IPS-18a (cell line): ENCODE measurements at regions not wholly inside any gene's neighbourhood (a gene's known extent, or its start where the extent isn't known, plus 50 kb on each side); places are given as distances from the start of the nearest gene placed in this dataset.

ENCODE experiments used
- H3K27ac ChIP-seq: one replicate; pipeline ENCODE4 v1.5.1; 2013; ENCODE audit warnings: low read length
- H3K27me3 ChIP-seq: one replicate; pipeline ENCODE4 v1.6.1; 2013; ENCODE audit warnings: mild to moderate bottlenecking, low read length; ENCODE audit not compliant: control insufficient read depth, insufficient read depth
- H3K36me3 ChIP-seq: one replicate; pipeline ENCODE4 v1.6.1; 2013; ENCODE audit warnings: low read depth, low read length; ENCODE audit not compliant: control insufficient read depth
- H3K4me1 ChIP-seq: one replicate; pipeline ENCODE4 v1.6.1; 2013; ENCODE audit warnings: low read depth, low read length; ENCODE audit not compliant: control insufficient read depth
- H3K4me3 ChIP-seq: one replicate; pipeline ENCODE4 v1.5.1; 2013; ENCODE audit warnings: low read length
- H3K9ac ChIP-seq: one replicate; pipeline ENCODE4 v1.6.1; 2013; ENCODE audit warnings: mild to moderate bottlenecking, low read length, moderate library complexity
- H3K9me3 ChIP-seq: one replicate; pipeline ENCODE4 v1.6.1; 2013; ENCODE audit warnings: low read depth, low read length; ENCODE audit not compliant: control insufficient read depth

DNA sequence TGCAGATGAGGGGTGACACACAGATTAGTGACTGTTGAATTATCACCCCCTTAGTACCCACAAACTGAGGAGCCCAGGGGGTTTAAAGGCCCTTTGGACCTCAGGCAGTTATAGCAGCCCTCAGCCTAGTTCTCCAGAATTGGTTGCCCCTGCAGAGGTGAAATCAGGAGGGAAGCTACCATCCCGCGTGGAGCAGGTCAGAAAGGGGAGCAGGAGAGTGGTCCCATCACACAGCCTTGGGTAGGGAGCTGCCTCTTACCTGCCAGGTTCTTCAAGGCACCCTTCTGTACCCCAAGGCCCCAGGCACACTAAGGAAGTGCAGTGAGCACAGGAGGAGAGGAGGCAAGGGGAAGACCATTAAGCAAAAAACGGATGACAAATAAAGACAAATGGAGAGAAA, 121.2 kb upstream of the TNR start:
- Histone ChIP-seq H3K4me3 (no peak overlapping the region), H3K27ac (no peak overlapping the region), H3K27me3 (peaks cover 4% of the 10 kb centered on the region), H3K9me3 (no peaks in the 10 kb centered on the region), H3K36me3 (no peaks in the 10 kb centered on the region), H3K4me1 (peaks cover 43% of the 10 kb centered on the region), H3K9ac (no peak overlapping the region)

DNA sequence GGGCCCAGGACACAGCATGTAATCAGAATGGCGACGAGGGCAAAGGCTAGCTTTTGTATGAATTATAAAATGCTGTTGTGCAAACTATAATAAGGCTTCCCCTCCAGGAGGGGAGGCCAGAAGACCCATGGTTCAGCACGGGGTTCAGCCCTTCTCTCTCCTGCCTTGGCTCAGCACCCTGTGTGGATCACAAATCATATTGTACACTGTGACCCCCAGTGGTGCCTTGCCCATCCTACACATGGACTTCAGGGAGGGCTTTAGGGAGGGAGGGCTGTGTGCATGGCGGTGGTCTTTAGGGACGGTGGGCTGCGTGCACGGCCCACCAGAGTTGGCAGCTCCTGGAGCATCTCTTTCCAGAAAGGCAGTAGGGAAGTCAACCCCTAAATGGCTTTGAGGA, 120.8 kb upstream of the TNR start:
- Histone ChIP-seq H3K9ac (no peak overlapping the region), H3K4me1 (peaks cover 43% of the 10 kb centered on the region)

DNA sequence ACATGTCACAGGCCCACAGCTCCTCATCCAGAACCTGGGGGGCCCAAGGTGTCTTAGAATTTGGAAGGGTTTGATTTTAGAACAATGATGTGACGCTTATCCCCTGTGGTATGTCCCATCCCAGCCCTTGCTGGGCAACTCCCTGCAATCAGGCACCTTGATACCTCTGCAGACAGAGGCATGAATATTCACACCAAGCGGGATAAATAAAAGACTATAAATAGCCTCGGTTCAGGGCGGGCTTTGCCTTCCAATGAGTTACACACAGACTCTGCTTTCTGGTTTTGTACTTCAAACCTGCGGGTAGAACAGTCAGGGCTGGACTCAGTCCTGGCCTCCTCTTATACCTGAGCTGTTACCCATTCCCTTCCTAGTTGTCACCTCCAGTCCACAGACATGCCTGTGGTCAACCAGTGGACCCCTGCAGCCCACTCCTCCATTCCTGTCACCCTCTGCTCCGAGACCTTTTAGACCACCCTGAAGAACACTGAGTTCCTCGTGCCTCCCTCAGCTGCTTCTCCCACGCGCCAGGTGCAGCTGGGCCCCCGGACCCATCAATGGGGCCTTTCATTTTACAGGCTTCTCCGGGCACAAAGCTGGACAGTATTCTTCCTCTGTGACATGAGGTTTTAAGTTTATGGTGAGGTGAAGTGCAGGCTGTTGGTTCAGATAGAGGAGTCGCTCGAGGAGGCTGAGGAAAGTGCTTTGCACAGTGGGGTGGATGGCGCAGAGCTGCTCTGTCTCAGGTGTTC, 120.1 kb upstream of the TNR start:
- H3K4me1 ChIP-seq = peaks cover 43% of the 10 kb centered on the region
- H3K27ac ChIP-seq = no peak overlapping the region
- no peak overlapping the region for H3K4me3 ChIP-seq
- peaks cover 4% of the 10 kb centered on the region for H3K27me3 ChIP-seq
- H3K36me3 ChIP-seq = no peaks in the 10 kb centered on the region
- no peaks in the 10 kb centered on the region for H3K9me3 ChIP-seq
- no peak overlapping the region for H3K9ac ChIP-seq

More for the DNA sequence above, 120.8 kb upstream of the TNR start:
- Histone ChIP-seq H3K36me3 (no peaks in the 10 kb centered on the region), H3K9me3 (no peaks in the 10 kb centered on the region), H3K27ac (no peak overlapping the region), H3K27me3 (peaks cover 4% of the 10 kb centered on the region), H3K4me3 (no peak overlapping the region)

- H3K36me3 ChIP-seq = no peaks in the 10 kb centered on the region
- H3K27me3 ChIP-seq = peaks cover 4% of the 10 kb centered on the region
- no peak overlapping the region for H3K9ac ChIP-seq
- no peak overlapping the region for H3K27ac ChIP-seq
- H3K9me3 ChIP-seq = no peaks in the 10 kb centered on the region
- peaks cover 43% of the 10 kb centered on the region for H3K4me1 ChIP-seq
- no peak overlapping the region for H3K4me3 ChIP-seq
Observed at GRCh38 chr1:175862408-175862807, 119.0 kb upstream of the TNR start.

DNA sequence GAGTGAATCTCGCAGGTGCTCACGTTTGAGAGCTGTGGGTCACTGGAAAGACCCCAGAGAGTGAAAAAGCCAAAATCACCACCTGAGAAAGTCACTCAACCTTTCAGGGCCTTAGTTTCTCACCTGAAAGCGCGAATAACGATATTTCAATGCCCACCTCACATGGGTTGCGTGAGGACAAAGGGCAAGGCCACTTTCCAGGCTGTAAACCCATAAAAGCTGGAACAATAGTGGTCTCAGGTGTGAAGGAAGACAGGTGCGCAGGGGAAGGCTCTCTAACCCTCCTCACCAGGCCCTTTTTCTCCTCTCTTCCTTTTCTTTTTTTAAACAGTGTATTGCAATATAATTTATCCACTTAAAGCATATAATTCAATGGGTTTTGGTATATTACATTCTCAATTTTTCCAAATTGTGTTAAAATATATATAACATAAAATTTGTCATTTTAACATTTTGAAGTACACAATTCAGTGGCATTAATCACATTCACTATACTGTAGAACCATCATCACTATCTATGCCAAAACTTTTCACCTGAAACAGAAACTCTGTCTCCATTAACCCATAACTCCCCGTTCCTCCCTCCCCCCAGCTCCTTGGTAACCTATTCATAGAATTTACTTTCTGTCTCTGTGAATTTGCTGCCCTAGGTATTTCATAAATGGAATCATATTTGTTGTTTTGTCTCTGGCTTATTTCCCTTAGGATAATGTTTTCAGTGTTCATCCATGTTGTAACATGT, 118.4 kb upstream of the TNR start:
- Histone ChIP-seq H3K27me3 (peaks cover 4% of the 10 kb centered on the region), H3K4me3 (no peak overlapping the region), H3K9me3 (no peaks in the 10 kb centered on the region), H3K4me1 (peaks cover 42% of the 10 kb centered on the region), H3K9ac (no peak overlapping the region), H3K36me3 (no peaks in the 10 kb centered on the region), H3K27ac (no peak overlapping the region)

- Histone ChIP-seq H3K36me3 (no peaks in the 10 kb centered on the region), H3K4me1 (peaks cover 4% of the 10 kb centered on the region), H3K27ac (no peak overlapping the region), H3K9me3 (no peaks in the 10 kb centered on the region), H3K4me3 (no peak overlapping the region), H3K27me3 (no peaks in the 10 kb centered on the region), H3K9ac (no peak overlapping the region)
Observed at GRCh38 chr1:175857756-175858155, 114.4 kb upstream of the TNR start.

DNA sequence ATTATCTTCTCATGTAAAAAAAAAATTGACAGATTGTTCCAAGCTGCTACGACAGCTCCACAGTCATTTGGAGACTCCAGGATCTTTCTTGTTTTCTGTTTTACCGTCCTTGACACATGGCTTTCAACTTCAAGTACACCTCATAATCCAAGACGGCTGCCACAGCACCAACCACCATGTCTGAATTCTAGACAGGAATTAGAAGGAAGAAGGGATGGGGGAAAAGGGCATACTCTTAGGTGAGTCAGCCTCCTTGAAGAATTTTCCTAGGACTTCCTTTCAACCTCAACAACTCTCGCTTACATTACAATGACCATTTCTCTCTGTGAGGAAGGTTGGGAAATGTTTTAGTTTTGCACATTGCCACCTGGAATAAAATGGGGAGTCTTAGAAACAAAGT, 110.3 kb upstream of the TNR start:
- no peak overlapping the region for H3K9ac ChIP-seq
- H3K27me3 ChIP-seq = no peaks in the 10 kb centered on the region

GRCh38 chr1:175851749-175852148, 108.4 kb upstream of the TNR start:
- Histone ChIP-seq H3K4me1 (no peaks in the 10 kb centered on the region), H3K36me3 (no peaks in the 10 kb centered on the region), H3K4me3 (no peak overlapping the region), H3K9me3 (no peaks in the 10 kb centered on the region), H3K9ac (no peak overlapping the region), H3K27ac (no peak overlapping the region), H3K27me3 (no peaks in the 10 kb centered on the region)

More for the DNA sequence above, 110.3 kb upstream of the TNR start:
- no peaks in the 10 kb centered on the region for H3K9me3 ChIP-seq
- no peaks in the 10 kb centered on the region for H3K4me1 ChIP-seq
- no peak overlapping the region for H3K27ac ChIP-seq
- H3K36me3 ChIP-seq = no peaks in the 10 kb centered on the region
- H3K4me3 ChIP-seq = no peak overlapping the region

GRCh38 chr1:175848329-175848728, 104.9 kb upstream of the TNR start:
- Histone ChIP-seq H3K9me3 (no peaks in the 10 kb centered on the region), H3K9ac (no peak overlapping the region), H3K27me3 (no peaks in the 10 kb centered on the region), H3K4me1 (no peaks in the 10 kb centered on the region), H3K36me3 (no peaks in the 10 kb centered on the region), H3K4me3 (peak overlapping the region; percentile 1), H3K27ac (no peak overlapping the region)

DNA sequence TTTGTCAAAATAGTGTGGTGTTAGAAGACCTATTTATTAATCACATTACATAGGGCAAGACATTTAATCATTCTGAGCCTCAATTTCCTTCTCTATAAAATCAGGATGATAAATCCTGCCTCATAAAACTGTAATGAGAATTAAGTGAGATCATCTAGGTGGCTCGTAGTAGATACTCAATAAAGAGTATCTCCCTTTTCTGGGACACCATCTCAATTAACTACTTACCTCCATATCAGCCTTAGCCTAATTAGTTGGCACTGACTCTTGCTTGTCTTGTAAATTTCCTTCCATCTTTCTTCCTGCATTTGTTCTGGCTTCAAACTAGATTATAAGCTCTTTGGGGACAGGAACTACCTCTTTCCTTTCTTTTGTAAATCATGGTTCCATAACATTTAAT, 102.6 kb upstream of the TNR start:
- Histone ChIP-seq H3K27ac (no peak overlapping the region), H3K4me1 (peaks cover 7% of the 10 kb centered on the region), H3K27me3 (no peaks in the 10 kb centered on the region), H3K4me3 (no peak overlapping the region), H3K9me3 (no peaks in the 10 kb centered on the region), H3K9ac (no peak overlapping the region), H3K36me3 (no peaks in the 10 kb centered on the region)

DNA sequence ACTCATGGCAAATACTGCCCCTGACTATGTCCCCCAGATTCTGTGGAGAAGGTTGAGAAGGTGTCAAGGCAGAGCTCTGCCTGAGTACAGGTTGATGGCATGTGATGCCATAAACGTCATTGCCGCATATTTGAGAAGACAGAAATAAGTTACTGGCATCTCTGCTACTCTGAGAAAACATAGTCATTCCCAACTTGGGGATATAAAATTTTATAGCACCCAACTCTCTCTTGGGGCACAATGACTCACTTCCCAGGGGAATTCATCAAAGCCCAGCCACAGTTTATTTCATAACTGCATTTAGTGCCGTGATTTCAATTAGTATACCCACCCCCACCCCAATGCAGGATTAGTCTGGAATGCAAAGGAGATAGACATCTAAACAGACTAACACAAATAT, 101.9 kb upstream of the TNR start:
- no peak overlapping the region for H3K4me3 ChIP-seq
- no peaks in the 10 kb centered on the region for H3K36me3 ChIP-seq
- peaks cover 7% of the 10 kb centered on the region for H3K4me1 ChIP-seq
- no peak overlapping the region for H3K9ac ChIP-seq
- no peak overlapping the region for H3K27ac ChIP-seq
- H3K9me3 ChIP-seq = no peaks in the 10 kb centered on the region
- H3K27me3 ChIP-seq = no peaks in the 10 kb centered on the region

GRCh38 chr1:175844877-175845276, 101.5 kb upstream of the TNR start:
- Histone ChIP-seq H3K4me1 (peaks cover 8% of the 10 kb centered on the region), H3K9me3 (no peaks in the 10 kb centered on the region), H3K36me3 (no peaks in the 10 kb centered on the region), H3K9ac (no peak overlapping the region), H3K27ac (no peak overlapping the region), H3K27me3 (no peaks in the 10 kb centered on the region), H3K4me3 (no peak overlapping the region)
